GM12892 (cell line): ENCODE measurements at regions not wholly inside any gene's neighbourhood (a gene's known extent, or its start where the extent isn't known, plus 50 kb on each side); places are given as distances from the start of the nearest gene placed in this dataset.

ENCODE experiments used
- POLR2A ChIP-seq: IDR thresholded peaks from 2 replicates; pipeline ENCODE4 v1.6.1; 2011; ENCODE audit warnings: low read depth, low read length, control low read depth
- POLR2AphosphoS5 ChIP-seq: IDR thresholded peaks from 2 replicates; pipeline ENCODE4 v1.6.1; 2011; ENCODE audit warnings: low read depth, low read length, control low read depth

DNA sequence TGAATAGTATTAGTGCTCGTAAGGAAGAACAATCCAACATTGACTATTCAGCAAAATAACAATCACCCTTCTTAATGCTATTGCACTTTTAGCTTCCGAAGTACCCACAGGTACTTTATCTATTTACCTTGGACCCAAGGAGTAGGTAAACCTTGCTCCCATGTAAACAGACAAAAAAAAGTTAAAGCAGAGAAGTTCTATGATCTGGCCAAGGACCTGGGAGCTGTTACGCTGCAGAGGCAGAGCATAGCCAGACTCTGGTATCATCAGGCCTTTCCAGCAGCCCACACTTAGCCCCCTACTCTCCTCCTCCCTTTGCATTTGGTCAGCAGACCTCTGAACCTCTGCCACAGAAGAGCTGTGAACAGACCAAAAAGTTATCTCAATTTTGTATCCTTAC, 130.3 kb upstream of the TPM1 start:
- TF ChIP-seq POLR2A (no peak), POLR2AphosphoS5 (no peak)
